ENCODE measurements at regions not wholly inside any gene's neighbourhood (a gene's known extent, or its start where the extent isn't known, plus 50 kb on each side); places are given as distances from the start of the nearest gene placed in this dataset.

DNA sequence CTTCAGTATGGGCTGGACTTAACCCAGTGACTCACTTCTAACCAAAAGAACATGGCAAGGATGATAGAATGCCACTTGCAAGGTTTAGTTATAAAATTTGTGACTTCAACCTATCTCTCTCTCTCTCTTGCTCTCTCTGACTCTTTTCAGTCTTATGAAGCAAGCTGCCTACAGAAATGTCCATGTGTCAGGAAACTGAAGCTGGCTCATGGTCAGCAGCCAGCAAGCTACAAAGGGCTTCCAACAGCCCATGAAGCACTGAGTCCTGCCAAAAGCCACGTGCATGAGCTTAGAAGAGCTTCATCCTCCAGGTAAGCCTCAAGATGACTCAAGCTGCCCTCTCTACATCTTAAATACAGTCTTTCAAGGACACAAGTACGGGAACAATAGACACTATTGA is 100.3 kb downstream of the HS3ST1 start:
- BruUV-seq (replicated peaks): no TSS peak
- no peak overlapping the region for H3K27ac ChIP-seq
- POLR2A ChIA-PET (ENCODE audit: unreplicated experiment): no interaction called here
- no peaks in the 10 kb centered on the region for H3K4me1 ChIP-seq (replicated peaks; ENCODE audit: insufficient read depth)
- TF ChIP-seq EZH2 (IDR thresholded peaks at IDR 0.05; ENCODE audit: low read depth): no peak
- TF ChIP-seq, protein P1, sequence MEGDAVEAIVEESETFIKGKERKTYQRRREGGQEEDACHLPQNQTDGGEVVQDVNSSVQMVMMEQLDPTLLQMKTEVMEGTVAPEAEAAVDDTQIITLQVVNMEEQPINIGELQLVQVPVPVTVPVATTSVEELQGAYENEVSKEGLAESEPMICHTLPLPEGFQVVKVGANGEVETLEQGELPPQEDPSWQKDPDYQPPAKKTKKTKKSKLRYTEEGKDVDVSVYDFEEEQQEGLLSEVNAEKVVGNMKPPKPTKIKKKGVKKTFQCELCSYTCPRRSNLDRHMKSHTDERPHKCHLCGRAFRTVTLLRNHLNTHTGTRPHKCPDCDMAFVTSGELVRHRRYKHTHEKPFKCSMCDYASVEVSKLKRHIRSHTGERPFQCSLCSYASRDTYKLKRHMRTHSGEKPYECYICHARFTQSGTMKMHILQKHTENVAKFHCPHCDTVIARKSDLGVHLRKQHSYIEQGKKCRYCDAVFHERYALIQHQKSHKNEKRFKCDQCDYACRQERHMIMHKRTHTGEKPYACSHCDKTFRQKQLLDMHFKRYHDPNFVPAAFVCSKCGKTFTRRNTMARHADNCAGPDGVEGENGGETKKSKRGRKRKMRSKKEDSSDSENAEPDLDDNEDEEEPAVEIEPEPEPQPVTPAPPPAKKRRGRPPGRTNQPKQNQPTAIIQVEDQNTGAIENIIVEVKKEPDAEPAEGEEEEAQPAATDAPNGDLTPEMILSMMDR (conservative IDR thresholded peaks at IDR 0.05): no peak
- no peaks in the 10 kb centered on the region for H4K20me1 ChIP-seq (ENCODE audit: insufficient read depth)
- DNase-seq: no peak
- H3K4me2 ChIP-seq: no peak overlapping the region
- no peaks in the 10 kb centered on the region for H3K9me3 ChIP-seq (ENCODE audit: insufficient read depth, low read depth)
- H3K9me2 ChIP-seq (ENCODE audit: insufficient read depth): no peaks in the 10 kb centered on the region
- no peak overlapping the region for H2AFZ ChIP-seq
- no peaks in the 10 kb centered on the region for H3K79me2 ChIP-seq (ENCODE audit: low read depth)
- H3K27me3 ChIP-seq (ENCODE audit: insufficient read depth, low read depth): no peaks in the 10 kb centered on the region
- CTCF ChIA-PET: no interaction called here
- no peaks in the 10 kb centered on the region for H3K36me3 ChIP-seq (ENCODE audit: low read depth)
- no peak overlapping the region for H3K4me3 ChIP-seq
- no peaks in the 10 kb centered on the region for H3F3A ChIP-seq (ENCODE audit: insufficient read depth, low read depth)
- intact Hi-C loops (cut with micrococcal nuclease; ENCODE audit: unreplicated experiment): no loop called here

DNA sequence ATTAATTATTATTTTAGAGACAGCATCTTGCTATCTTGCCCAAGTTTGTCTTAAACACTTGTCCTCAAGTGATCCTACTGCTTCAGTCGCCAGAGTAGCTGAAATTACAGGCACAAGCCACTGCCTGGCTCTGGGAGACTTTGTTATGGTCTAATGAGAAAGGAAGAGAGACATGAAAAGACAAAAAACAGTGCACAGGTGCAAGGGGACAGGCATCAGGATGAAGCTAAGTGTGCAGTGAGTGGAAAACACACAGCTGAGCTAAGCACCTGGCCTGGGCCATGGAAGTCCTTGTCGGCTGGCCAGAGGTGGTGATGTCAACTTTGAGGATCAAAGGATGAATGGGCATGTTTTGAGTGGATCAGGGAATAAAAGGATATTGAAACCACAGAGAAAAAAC is 102.7 kb downstream of the HS3ST1 start:
- CTCF ChIA-PET: no interaction called here
- Histone ChIP-seq H3K4me3 (no peak overlapping the region), H3K4me1 (replicated peaks; ENCODE audit: insufficient read depth) (no peaks in the 10 kb centered on the region), H3K79me2 (ENCODE audit: low read depth) (no peaks in the 10 kb centered on the region), H3K9me3 (ENCODE audit: insufficient read depth, low read depth) (no peaks in the 10 kb centered on the region), H3K36me3 (ENCODE audit: low read depth) (no peaks in the 10 kb centered on the region), H4K20me1 (ENCODE audit: insufficient read depth) (no peaks in the 10 kb centered on the region), H2AFZ (no peak overlapping the region), H3K27me3 (ENCODE audit: insufficient read depth, low read depth) (no peaks in the 10 kb centered on the region), H3F3A (ENCODE audit: insufficient read depth, low read depth) (no peaks in the 10 kb centered on the region), H3K27ac (no peak overlapping the region), H3K4me2 (no peak overlapping the region), H3K9me2 (ENCODE audit: insufficient read depth) (no peaks in the 10 kb centered on the region)
- DNase-seq: no peak
- no peak for TF ChIP-seq EZH2 (IDR thresholded peaks at IDR 0.05; ENCODE audit: low read depth)
- TF ChIP-seq, protein P1 (conservative IDR thresholded peaks at IDR 0.05): no peak
- intact Hi-C loops (cut with micrococcal nuclease; ENCODE audit: unreplicated experiment): no loop called here
- POLR2A ChIA-PET (ENCODE audit: unreplicated experiment): no interaction called here
- BruUV-seq (replicated peaks): no TSS peak

DNA sequence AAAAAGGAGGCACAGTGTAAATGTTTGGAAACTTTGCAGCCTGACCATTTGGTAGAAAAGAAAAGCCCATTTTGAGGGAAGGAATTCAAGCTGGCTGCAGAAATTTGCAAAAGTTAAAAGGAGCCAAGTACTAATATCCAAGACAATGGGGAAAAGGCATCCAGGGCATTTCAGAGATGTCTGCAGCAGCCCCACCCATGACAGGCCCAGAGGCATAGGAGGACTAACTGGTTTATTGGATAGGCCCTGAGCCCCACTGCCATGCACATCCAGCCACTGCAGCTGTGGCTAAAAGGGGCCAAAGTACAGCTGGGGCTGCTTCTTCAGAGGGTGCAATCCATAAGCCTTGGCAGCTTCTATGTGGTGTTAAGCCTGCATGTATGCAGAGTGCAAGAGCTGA is 104.9 kb downstream of the HS3ST1 start:
- Histone ChIP-seq H2AFZ (no peak overlapping the region), H3K27me3 (ENCODE audit: insufficient read depth, low read depth) (no peaks in the 10 kb centered on the region), H3K9me2 (ENCODE audit: insufficient read depth) (no peaks in the 10 kb centered on the region), H3K9me3 (ENCODE audit: insufficient read depth, low read depth) (no peaks in the 10 kb centered on the region), H3K4me1 (replicated peaks; ENCODE audit: insufficient read depth) (no peaks in the 10 kb centered on the region), H3K4me2 (no peak overlapping the region), H4K20me1 (ENCODE audit: insufficient read depth) (no peaks in the 10 kb centered on the region), H3K4me3 (no peak overlapping the region), H3K27ac (no peak overlapping the region), H3K36me3 (ENCODE audit: low read depth) (no peaks in the 10 kb centered on the region), H3F3A (ENCODE audit: insufficient read depth, low read depth) (no peaks in the 10 kb centered on the region), H3K79me2 (ENCODE audit: low read depth) (no peaks in the 10 kb centered on the region)
- intact Hi-C loops (cut with micrococcal nuclease; ENCODE audit: unreplicated experiment): no loop called here
- ChIA-PET POLR2A (ENCODE audit: unreplicated experiment) (no interaction called here), CTCF (no interaction called here)
- TF ChIP-seq, protein P1 (conservative IDR thresholded peaks at IDR 0.05): no peak
- TF ChIP-seq EZH2 (IDR thresholded peaks at IDR 0.05; ENCODE audit: low read depth): no peak
- no TSS peak for BruUV-seq (replicated peaks)
- DNase-seq: no peak
